Glutamatergic neuron (in vitro differentiated cells): ENCODE measurements at regions not wholly inside any gene's neighbourhood (a gene's known extent, or its start where the extent isn't known, plus 50 kb on each side); places are given as distances from the start of the nearest gene placed in this dataset.
"Not testable (repeated sequence)": the region's sequence is repeated elsewhere in the genome, so short reads cannot be mapped to it uniquely, and the experiment has no call there.

Source experiments
- DNase-seq: peaks from one replicate; pipeline ENCODE4 v3.0.0; 2022
- H3K27ac Mint-ChIP-seq: one replicate; pipeline ENCODE4 v1.8.0; 2020; ENCODE audit warnings: mild to moderate bottlenecking, mixed read lengths, inconsistent platforms; ENCODE audit not compliant: unreplicated experiment
- H3K27me3 Mint-ChIP-seq: one replicate; pipeline ENCODE4 v1.8.0; 2020; ENCODE audit warnings: mild to moderate bottlenecking, moderate library complexity, mixed read lengths, inconsistent platforms; ENCODE audit not compliant: unreplicated experiment
- H3K36me3 Mint-ChIP-seq: one replicate; pipeline ENCODE4 v1.8.0; 2020; ENCODE audit warnings: mild to moderate bottlenecking, mixed read lengths, inconsistent platforms; ENCODE audit not compliant: unreplicated experiment
- H3K4me1 Mint-ChIP-seq: one replicate; pipeline ENCODE4 v1.8.0; 2020; ENCODE audit warnings: mild to moderate bottlenecking, low read depth, mixed read lengths, inconsistent platforms; ENCODE audit not compliant: unreplicated experiment
- H3K4me3 Mint-ChIP-seq: one replicate; pipeline ENCODE4 v1.8.0; 2020; ENCODE audit warnings: mild to moderate bottlenecking, mixed read lengths, inconsistent platforms; ENCODE audit not compliant: unreplicated experiment
- H3K9me3 Mint-ChIP-seq: one replicate; pipeline ENCODE4 v1.8.0; 2020; ENCODE audit warnings: mild to moderate bottlenecking, moderate library complexity, mixed read lengths, inconsistent platforms; ENCODE audit not compliant: unreplicated experiment
- CTCF ChIP-seq: fragments of 200-600 bp; sonication (generic); IDR thresholded peaks from one replicate; pipeline ENCODE4 v1.5.0; 2021; ENCODE audit not compliant: partially characterized antibody, unreplicated experiment

GRCh38 chr3:75372964-75373363 lies 291.2 kb upstream of the FRG2C start:
- not testable (repeated sequence) for H3K27me3 Mint-ChIP-seq, H3K27ac Mint-ChIP-seq, H3K4me3 Mint-ChIP-seq, H3K36me3 Mint-ChIP-seq, H3K4me1 Mint-ChIP-seq, DNase-seq, H3K9me3 Mint-ChIP-seq

GRCh38 chr3:75379840-75380239 lies 284.3 kb upstream of the FRG2C start:
- not testable (repeated sequence) for H3K9me3 Mint-ChIP-seq, H3K27me3 Mint-ChIP-seq, H3K36me3 Mint-ChIP-seq, H3K27ac Mint-ChIP-seq, DNase-seq, H3K4me1 Mint-ChIP-seq, H3K4me3 Mint-ChIP-seq

GRCh38 chr3:75380276-75380771 lies 283.8 kb upstream of the FRG2C start:
- H3K4me3 Mint-ChIP-seq = no peak overlapping the region
- peaks cover 4% of the 10 kb centered on the region for H3K9me3 Mint-ChIP-seq
- DNase-seq = no peak
- no peaks in the 10 kb centered on the region for H3K36me3 Mint-ChIP-seq
- H3K4me1 Mint-ChIP-seq = no peaks in the 10 kb centered on the region
- H3K27ac Mint-ChIP-seq = peak overlapping the region; percentile 29
- H3K27me3 Mint-ChIP-seq = no peaks in the 10 kb centered on the region
- no peak for TF ChIP-seq CTCF

- not testable (repeated sequence) for H3K36me3 Mint-ChIP-seq, H3K4me3 Mint-ChIP-seq, H3K27ac Mint-ChIP-seq, H3K9me3 Mint-ChIP-seq, H3K27me3 Mint-ChIP-seq, H3K4me1 Mint-ChIP-seq, DNase-seq
Observed at GRCh38 chr3:75384016-75384415, 280.1 kb upstream of the FRG2C start.

- not testable (repeated sequence) for DNase-seq, H3K36me3 Mint-ChIP-seq, H3K27ac Mint-ChIP-seq
Observed at GRCh38 chr3:75388486-75389124, 275.5 kb upstream of the FRG2C start.

GRCh38 chr3:75393288-75393694 lies 270.8 kb upstream of the FRG2C start:
- peaks cover 10% of the 10 kb centered on the region for H3K36me3 Mint-ChIP-seq
- not testable (repeated sequence) for H3K27me3 Mint-ChIP-seq, H3K4me3 Mint-ChIP-seq, H3K4me1 Mint-ChIP-seq, H3K27ac Mint-ChIP-seq, DNase-seq, H3K9me3 Mint-ChIP-seq

More at GRCh38 chr3:75388486-75389124, 275.5 kb upstream of the FRG2C start:
- H3K4me1 Mint-ChIP-seq, H3K4me3 Mint-ChIP-seq, H3K27me3 Mint-ChIP-seq, H3K9me3 Mint-ChIP-seq: not testable (repeated sequence)

GRCh38 chr3:75394102-75394501 lies 270.0 kb upstream of the FRG2C start:
- peaks cover 10% of the 10 kb centered on the region for H3K36me3 Mint-ChIP-seq
- H3K9me3 Mint-ChIP-seq, H3K27ac Mint-ChIP-seq, DNase-seq, H3K4me3 Mint-ChIP-seq, H3K27me3 Mint-ChIP-seq, H3K4me1 Mint-ChIP-seq: not testable (repeated sequence)

- not testable (repeated sequence) for H3K27ac Mint-ChIP-seq, H3K4me1 Mint-ChIP-seq, H3K27me3 Mint-ChIP-seq, H3K9me3 Mint-ChIP-seq, H3K4me3 Mint-ChIP-seq, DNase-seq
- H3K36me3 Mint-ChIP-seq = peaks cover 10% of the 10 kb centered on the region
Observed at GRCh38 chr3:75394562-75395360, 269.4 kb upstream of the FRG2C start.
